ENCODE measurements at regions not wholly inside any gene's neighbourhood (a gene's known extent, or its start where the extent isn't known, plus 50 kb on each side); places are given as distances from the start of the nearest gene placed in this dataset.

GRCh38 chr11:10932976-10933375 lies 75.1 kb upstream of the ZBED5 start (continued):
- TF ChIP-seq CTBP2 (IDR thresholded peaks at IDR 0.05; ENCODE audit: borderline replicate concordance, insufficient read depth, insufficient read length, low read length) (no peak), NRF1 (IDR thresholded peaks at IDR 0.05; ENCODE audit: low read depth, low read length) (no peak)

All from H1 (cell line).